ENCODE measurements at regions not wholly inside any gene's neighbourhood (a gene's known extent, or its start where the extent isn't known, plus 50 kb on each side); places are given as distances from the start of the nearest gene placed in this dataset.
"Not testable (repeated sequence)": the region's sequence is repeated elsewhere in the genome, so short reads cannot be mapped to it uniquely, and the experiment has no call there.

DNA sequence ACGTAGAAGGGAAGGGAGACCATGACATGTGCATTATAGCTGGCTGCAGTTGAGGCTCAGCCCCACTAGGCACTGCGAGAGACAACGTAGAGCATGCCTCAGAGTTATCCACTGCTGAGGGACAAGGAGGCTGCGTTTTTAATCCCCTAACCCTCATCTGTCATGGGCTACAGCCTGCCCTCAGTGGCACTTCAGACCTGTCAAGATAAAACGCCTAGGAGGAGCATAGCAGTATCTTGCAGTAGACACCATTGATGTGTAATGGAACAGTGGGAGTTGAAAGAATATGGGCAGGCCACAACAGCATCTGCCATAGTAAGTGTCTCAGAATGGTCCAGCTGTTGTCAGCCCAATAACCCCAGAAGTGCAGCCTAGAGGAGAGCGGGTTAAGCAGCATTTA is 307.0 kb upstream of the PTBP2 start:
- DNase-seq (ENCODE audit: low read depth in 2 of 2), result no peak

DNA sequence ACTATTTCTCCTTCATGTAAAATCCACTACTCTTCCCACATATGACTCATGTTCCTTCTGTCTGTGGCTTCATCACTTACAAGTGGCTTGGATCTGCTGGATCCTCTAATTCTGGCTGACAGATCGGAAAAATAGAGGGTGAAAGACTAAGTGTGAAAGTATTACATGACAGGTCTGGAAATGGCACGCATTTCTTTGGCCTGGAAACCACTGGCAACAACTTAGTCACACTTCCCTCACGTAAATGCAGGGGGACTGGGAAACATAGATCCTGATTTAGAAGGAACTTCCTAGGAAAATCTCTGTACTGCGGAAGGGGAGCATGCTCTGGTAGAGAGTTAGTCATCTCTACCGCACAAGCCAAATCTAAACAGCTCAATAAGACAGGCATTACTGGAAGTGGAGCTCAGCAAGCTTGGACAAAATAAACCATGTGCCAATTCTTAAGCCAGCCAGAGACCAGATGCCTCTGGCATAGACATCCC is 305.4 kb upstream of the PTBP2 start:
- no peak for DNase-seq (ENCODE audit: low read depth in 2 of 2)

DNA sequence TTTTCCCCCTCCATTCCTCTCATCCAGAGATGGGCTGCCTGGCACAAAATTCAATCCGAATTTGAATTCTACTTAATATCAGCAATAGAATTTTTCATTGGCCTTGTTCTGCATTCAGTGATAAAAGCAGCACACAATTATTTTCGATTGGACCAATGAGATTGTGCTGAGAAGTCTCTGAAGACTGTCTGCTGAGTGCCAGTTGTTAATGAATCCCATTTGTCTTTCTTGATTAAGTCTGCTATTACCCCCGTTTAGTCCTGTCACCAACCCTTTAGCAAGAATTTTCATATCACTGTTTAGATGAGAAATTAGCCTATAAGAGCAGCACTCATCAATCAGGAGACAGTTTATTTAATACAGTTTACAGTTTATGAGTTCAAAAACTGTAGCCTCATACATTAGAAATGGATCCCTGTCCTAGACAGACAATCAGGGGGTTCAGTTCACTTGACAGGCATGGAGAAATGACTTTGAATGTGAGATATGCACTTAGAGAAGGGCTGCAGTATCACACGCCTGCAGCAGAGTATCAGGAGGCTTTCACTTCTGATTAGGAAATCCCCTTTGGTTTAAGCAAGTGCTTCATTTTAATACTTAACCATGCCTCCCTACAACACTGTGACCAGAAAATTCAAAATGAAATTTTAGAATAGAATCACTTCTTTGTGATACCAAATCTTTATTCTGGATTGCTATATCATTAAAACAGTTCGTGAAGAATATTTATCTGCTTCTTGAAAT is 304.7 kb upstream of the PTBP2 start:
- DNase-seq (ENCODE audit: low read depth in 2 of 2), result no peak

DNA sequence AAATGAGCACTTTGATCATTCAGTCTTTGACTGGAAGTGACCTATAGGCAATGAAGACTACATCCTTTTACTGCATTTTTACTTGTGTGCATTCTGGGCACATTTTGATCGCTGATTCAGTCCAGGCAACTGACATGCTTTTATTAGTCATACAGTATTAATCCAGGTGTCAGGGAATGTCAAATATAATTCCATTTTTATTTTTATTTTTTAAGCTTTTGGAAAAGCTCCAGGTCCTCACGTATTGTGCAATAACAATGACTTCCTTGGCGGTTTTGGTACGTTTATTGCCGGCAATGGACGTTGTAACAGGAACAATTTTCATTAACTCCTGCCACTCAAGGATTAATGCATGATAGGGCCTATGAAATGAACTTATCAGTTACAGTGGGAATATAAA is 302.6 kb upstream of the PTBP2 start:
- no peak for DNase-seq (ENCODE audit: low read depth in 2 of 2)

DNA sequence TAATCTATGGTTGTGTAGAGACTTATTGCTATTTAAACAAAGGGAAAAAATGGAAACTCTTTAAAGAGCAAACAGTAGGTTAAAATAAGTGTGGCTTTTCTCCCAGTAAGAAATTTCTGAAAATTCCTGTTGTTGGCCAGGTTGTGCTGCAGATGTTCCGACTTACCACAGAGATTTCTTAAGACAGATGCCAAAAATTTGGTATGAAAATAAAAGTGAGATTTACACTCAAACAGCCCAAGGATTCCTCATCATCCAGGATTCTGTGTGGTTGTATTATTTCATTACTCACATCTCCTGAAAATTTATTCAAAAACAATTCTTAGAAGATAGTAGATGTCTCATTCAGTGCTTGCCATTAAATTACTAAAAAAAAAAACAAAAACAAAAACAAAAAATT is 296.7 kb upstream of the PTBP2 start:
- no peak for DNase-seq (ENCODE audit: low read depth in 2 of 2)

DNA sequence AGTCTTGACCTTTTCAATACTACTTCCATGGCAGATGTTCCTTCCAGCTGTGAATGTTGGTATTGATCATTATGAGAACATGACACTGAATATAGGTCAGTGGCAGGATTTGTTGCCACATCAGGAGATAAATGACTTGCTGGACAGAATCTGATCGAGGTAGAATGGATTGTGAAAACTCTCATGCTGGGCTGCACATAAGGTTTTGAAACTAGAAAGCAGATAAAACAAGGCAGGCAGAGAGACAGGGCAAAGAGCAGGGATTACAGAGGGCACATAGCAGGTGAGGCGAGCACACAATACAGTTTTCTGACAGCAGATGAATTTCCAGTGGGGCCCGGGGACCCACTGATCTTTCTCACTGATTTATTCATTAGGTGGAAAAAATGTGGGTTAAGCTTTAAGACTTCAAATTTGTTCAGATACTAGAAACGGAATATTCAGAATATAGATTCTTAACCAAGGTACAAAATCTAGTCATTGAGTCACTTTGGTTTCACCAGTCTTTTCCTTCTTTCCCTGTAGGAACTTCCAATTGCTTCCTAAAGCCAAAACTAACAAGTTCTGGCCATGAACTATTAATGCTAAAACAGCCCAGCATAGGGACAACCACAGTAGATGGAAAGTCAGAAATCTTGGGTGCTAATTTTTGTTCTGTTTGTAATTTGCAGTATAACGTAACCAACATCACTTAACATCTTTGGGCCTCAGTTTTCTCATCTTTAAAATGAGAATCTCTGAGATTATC is 296.0 kb upstream of the PTBP2 start:
- no peak for DNase-seq (ENCODE audit: low read depth in 2 of 2)

DNA sequence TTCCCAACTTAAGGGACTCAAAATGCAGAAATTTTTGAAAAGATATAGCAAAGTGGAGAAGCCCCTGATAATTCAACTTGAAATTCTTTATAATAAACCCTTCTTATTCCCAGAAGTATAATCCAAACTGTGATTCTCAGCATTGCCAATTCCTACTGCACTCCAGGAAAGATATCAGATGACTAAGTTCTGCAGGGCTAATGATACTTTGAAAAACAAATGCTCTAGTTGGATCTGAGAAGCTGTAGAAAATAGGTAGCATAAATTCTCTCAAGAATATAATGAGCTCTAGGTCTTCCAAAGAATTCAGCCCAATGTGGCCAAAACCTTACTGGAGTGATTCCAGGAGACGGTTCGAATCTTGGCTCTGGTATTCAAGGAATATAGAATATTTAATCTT is 294.0 kb upstream of the PTBP2 start:
- no peak for DNase-seq (ENCODE audit: low read depth in 2 of 2)

DNA sequence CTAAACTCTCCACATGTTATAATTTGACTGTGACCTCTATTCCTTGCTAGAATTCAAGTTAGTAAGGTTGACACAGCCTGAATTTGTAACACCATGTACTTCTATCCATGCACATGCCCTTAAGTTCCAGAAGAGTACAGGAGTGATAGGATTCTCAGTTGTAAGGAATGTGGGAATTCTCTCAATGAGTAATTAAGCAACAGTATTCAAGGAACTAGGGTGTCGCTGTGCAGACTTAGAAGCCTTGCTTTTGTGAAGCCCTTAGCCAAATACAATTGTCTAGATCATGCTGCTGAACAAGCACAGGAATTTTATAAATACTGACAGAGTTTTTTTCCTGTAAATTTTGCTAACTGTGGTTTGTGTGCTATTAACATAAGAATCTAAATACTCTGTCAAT is 276.3 kb upstream of the PTBP2 start:
- no peak for DNase-seq (ENCODE audit: low read depth in 2 of 2)

DNA sequence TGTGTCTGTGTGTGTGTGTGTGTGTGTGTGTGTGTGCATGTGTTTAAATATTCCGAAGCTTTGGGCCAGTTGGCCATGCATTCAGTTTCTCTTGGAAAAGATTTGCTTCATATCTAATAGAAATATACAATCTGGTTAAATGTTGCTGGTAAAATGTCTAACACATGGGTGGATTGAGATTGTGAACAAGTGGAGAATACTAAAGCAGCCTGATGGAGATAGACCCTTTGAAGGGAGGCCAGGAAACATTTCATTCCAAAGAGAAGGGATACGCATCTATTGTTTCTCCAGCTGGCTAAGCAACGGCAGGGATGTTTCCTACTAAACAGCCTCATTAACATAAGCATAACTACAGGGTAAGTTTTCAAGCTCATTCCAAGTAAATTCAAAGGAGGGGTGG is 257.5 kb upstream of the PTBP2 start:
- no peak for DNase-seq (ENCODE audit: low read depth in 2 of 2)

DNA sequence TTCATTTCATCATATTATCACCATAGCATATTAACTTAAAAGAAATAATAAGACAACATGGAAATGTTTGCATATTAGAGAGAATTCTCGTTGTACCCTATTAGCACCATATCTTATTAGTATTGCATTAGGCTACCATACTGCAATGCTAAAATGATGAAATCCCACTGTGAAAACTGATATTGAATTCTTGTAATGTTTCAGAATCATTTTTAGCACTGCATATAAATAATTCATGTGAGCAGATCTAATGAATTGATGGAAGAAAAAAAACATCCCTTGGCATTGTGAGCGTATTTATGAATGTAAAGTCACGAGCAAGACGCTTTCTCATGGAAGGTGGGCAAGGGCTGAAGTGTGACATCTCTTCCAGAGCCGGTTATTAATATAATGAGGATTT is 257.1 kb upstream of the PTBP2 start:
- no peak for DNase-seq (ENCODE audit: low read depth in 2 of 2)

DNA sequence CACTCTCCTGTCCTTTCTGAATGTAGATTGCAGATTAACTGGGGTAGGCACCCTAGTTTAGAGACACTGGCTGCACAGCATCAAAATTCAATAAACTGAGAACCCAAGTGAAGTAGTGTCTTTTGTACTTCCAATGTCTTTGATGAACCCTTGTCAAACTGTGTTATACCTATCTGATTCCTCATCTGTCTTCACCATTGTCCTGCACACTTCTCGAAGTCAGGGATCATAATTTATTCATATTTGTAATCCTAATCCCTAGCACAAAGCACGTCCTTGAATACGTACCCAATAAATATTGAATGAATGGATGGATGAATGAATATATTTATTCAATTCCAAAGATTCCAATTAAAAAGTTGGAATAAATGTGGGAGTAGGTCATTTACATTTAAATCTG is 256.6 kb upstream of the PTBP2 start:
- no peak for DNase-seq (ENCODE audit: low read depth in 2 of 2)

DNA sequence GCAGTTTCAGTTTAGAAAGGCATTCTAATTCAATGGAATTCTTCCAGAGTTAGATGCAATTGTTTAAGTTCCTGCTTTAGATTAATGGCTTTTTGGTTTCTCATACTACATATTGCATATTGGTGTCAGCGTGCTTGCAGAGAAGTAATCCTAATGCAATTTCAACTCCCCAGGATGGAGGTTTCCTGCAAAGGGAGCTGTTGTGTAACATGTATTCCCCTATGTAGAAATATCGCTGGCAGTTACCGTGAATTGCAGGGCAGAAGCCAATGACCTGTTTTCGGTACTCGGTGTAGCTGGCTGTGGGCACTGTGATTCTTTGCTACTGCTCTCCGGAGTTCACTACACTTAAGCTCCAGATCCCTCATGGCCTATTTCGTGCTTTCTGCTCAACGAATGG is 256.1 kb upstream of the PTBP2 start:
- no peak for DNase-seq (ENCODE audit: low read depth in 2 of 2)

DNA sequence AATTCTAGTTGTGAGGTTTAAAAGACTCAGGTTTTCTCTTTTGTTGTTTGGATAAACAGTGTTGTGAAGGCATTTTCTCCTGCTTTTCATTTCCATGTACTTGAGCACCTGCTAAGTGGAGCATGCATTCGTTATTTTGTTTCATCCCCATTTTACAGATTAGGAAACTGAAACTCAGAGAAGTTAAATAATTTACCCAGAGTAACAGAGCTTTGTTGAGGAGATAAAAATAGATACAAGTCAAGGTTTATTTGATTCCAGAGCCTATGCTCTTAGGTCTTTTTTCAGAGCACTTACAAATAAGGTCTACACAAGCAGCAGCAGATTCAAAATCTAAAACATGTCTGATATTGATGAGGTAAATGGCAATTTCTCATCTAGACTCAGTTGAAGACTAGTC is 254.7 kb upstream of the PTBP2 start:
- DNase-seq (ENCODE audit: low read depth in 2 of 2), result no peak

DNA sequence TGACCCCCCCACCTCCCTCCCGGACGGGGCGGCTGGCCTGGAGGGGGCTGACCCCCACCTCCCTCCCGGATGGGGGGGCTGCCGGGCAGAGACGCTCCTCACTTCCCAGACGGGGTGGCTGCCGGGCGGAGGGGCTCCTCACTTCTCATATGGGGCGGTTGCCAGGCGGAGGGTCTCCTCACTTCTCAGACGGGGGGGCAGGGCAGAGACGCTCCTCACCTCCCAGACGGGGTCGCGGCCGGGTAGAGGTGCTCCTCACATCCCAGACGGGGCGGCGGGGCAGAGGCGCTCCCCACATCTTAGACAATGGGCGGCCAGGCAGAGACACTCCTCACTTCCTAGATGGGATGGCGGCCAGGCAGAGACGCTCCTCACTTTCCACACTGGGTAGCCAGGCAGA is 251.9 kb upstream of the PTBP2 start:
- DNase-seq (ENCODE audit: low read depth in 2 of 2), result not testable (repeated sequence)

DNA sequence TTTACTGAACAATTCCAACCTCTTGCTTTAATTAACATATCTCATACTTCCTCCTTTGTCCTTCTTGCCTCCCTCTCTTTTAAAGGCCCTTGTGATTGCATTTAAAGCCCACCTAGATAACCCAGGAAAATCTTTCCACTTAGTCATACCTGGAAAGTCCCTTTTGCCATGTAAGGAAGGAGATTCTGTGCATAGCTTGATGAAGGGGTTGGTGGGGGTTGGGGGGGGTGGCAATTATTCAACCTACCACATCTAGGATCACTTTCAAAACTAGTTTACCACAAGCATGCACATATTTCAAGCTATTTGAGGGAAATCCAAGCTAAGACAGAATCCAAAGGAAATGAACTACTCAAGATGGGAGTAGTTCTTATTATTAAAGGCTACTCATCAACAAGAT is 249.1 kb upstream of the PTBP2 start:
- no peak for DNase-seq (ENCODE audit: low read depth in 2 of 2)

DNA sequence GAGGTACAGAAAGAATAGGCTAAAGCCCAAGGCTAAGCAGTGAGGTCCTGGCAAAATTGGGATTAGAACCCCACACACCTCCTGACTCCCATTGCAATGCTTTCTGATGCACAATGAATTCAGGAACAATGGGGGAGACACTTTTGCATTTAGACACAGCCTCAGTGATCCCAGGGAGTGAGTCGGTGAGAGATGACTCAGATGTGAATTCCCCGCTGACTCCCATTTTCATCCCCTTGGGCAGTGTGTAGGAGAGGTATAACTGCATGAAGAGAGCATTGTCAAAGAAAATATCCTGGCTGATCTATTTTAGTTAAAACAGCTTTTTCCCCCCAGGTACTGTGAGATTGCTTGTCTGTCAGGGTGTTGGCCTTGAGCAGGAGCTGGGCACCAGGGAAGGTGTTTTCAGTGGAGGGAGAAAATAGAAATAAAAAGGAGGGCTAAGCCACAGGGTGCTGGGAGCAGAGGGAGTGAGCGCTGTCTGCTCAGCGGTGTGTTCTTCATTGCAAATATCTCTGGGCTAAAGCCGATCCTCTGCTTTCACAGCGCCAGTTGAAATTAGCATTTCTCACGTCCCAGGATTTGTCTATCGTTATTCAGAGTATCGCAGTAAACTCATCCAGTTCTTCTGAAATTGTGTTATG is 247.7 kb upstream of the PTBP2 start:
- DNase-seq (ENCODE audit: low read depth in 2 of 2), result no peak

DNA sequence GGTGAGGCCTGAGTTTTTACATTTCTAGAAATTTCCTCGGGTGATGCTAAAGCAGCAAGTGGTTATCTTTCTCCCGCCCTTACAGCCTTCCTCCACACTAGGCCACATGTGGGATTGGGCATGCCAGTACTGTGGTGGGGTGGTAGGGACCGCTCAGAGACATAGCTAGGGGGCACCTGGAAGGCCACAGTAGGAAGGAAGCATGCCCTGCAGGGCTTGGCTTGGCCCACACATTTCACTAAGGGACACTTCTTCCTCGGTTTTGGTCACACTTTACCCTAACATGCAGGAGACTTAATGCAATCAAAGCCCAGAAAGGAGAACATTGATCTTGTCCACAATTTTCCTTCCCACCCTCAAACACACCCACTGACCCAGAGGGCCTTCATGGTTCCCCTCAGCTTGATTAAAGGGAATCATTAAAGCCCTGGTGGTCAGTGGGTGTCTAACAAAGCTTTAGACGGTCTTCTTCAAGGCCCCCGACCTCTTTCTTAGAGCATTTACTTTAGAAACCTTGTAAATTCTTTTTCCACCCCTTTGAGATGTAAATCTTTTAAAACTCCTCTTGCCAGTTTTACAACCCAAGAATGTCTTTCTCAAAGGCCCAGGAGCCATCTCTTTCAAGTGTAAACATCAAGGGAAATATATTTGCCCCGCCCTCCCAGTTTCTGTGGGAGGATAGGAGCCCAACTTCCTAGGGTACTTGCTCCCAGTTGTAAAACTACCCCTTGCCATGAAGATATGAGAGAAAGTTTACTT is 246.4 kb upstream of the PTBP2 start:
- no peak for DNase-seq (ENCODE audit: low read depth in 2 of 2)

DNA sequence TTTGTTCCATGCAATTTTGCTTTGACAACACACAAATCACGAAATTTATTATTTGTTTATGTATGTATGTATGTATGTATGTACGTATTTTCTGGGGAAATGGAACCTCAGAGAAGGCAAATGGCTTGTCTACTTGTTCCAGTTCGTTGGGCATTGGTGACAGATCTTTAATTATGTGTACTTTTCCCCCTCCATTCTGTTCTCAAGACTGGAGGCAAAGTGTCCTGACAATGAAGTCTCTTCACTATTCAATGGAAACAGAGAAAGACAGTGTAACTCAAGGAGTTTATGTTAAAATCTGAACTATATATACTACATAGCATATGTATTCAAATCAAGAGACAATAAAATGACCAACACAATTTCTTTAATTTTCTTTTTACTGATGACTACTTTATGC is 245.7 kb upstream of the PTBP2 start:
- no peak for DNase-seq (ENCODE audit: low read depth in 2 of 2)

DNA sequence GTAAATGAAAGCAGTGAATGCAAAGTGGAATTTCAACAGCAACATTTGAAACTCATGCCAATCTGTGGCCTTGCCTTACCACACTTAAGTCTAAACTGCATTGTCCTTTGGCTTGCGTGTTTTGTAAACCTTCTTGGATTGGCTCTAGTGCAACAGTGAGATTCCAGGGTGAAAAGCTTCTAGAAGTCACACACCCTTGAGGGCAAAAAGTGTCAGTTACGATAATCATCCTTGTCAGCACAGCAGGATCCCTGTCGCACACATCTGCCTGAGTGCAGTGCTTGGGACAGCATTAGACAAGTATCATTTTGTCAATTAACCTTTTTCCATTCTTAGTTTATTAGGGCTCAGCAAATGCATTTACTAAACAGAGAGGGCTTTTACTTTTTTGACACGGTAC is 243.4 kb upstream of the PTBP2 start:
- DNase-seq (ENCODE audit: low read depth in 2 of 2), result no peak

DNA sequence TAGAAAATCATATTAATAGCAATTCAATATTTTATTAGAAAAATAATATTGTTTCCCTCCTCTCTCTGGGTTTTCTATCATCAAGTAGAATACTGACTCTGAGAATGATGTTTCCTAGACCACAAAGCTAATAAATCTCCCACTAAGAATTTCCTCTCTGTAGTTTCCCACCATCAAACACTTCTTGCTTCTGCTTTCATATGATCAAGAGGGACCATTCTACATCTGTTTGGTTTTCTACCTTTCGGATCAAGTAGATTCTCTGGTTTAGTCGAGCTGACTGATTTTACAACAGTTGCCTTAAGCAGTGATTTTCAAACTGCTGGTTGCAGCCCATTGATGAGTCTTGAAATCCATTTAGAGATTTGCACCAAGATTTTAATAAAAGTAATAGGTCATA is 240.2 kb upstream of the PTBP2 start:
- no peak for DNase-seq (ENCODE audit: low read depth in 2 of 2)

DNA sequence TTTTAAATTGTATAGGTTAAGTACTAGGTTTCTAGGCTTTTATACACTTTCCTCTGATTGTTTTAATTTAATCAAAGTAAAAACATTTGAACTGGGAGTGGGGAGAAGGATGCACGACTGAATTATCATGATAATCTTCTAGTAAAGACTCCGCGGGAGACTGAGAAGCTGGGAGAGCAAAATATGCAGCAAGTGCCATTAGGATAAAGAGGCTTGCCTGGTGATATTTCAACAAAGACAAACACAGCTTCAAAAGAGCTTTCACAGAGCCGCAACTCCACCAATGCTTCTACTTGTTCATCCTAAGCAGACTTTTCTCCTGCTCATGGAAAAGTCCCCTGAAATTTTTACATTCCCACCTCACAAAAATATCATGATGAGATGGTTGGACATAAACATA is 239.0 kb upstream of the PTBP2 start:
- DNase-seq (ENCODE audit: low read depth in 2 of 2), result no peak

DNA sequence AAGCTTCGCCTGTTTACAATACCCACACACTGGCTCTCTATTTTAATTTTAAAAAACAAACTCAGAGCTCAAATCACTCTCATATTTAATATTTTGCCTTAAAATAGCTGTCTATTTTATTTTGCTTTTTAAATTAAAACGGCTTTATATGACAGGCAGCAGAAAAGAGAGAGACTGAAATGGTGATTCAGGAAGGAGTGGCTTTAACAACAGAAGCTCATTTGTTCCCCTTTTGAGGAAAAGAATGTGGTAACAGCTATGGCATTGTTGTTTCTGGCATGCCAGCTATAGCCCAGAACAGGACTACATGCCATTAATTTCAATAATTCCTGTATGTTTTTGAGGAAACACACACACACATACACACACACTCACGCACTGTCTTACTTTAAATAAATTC is 234.2 kb upstream of the PTBP2 start:
- DNase-seq (ENCODE audit: low read depth in 2 of 2), result no peak

Data from stimulated activated CD8-positive, alpha-beta memory T cell treated with anti-CD3 and anti-CD28 coated beads, Interleukin-15, amount 100 ng/mL, for 48 hours (primary cell).